ENCODE measurements at regions not wholly inside any gene's neighbourhood (a gene's known extent, or its start where the extent isn't known, plus 50 kb on each side); places are given as distances from the start of the nearest gene placed in this dataset.

DNA sequence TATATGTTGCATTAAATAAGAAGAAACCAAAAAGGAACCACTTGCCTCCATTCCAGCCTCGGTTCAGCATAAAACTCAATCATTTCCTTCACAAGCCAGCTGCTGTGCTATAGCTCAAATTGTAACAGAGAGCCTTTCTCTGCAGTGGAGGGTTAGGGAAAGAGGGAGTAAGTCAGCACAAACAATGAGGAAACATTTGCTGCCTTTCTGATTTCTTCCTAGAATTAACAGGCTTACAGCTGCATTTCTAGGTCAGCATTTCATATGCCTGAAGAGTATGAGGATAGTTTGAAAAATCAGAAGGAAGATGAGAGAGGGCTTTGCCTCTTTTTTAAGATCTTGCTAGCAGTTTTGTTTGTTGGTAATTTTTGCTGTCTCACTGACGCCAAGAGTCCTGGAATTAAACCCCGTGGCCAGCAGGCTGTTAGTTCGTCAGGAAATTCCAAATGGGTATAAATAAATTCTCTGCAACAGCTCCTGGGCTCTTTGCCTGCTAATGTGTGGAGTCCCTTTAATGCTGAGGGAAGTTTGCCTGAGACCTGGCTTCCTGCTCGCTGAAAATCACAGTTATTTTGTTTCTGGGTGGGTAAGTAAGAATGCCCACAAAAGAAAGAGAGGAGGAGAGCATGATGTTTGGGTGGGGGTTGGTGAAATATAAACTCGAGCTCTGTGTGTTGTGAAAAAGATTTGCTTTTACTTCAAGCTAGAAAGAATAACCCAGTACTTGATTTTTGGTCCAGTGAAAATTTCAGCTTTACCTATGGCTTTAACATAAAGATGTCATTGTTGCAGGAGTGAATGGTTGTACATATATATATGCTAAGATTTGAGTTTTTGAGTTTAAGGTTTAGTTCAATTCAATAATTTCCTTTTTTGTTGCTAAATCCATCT is 148.1 kb upstream of the DMRT1 start:
- no peak for DNase-seq (ENCODE audit: low spot score)

GRCh38 chr9:694092-694402 is 147.4 kb upstream of the DMRT1 start:
- DNase-seq (ENCODE audit: low spot score), result no peak

GRCh38 chr9:694403-695154 is 146.9 kb upstream of the DMRT1 start:
- peak; percentile 31 for DNase-seq (ENCODE audit: low spot score)

DNA sequence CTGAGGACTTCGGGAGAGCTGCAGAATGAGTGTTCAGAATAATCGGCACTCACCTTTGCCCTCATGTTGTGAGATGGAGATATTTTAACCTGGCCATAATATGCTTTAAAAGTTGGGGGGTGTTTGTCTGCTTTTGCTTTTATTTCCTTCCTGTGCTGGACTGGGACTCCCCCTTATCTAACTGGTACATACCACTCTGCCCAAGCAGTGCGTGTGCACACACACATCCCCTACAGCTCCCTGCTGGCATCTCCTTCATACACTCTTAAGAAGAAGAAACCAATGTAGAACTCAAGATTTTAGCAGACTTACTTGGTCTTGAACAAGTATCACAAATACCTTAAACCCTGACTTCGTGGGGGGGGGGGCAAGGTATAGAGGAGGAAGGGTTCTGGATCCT is 146.2 kb upstream of the DMRT1 start:
- DNase-seq (ENCODE audit: low spot score), result no peak

DNA sequence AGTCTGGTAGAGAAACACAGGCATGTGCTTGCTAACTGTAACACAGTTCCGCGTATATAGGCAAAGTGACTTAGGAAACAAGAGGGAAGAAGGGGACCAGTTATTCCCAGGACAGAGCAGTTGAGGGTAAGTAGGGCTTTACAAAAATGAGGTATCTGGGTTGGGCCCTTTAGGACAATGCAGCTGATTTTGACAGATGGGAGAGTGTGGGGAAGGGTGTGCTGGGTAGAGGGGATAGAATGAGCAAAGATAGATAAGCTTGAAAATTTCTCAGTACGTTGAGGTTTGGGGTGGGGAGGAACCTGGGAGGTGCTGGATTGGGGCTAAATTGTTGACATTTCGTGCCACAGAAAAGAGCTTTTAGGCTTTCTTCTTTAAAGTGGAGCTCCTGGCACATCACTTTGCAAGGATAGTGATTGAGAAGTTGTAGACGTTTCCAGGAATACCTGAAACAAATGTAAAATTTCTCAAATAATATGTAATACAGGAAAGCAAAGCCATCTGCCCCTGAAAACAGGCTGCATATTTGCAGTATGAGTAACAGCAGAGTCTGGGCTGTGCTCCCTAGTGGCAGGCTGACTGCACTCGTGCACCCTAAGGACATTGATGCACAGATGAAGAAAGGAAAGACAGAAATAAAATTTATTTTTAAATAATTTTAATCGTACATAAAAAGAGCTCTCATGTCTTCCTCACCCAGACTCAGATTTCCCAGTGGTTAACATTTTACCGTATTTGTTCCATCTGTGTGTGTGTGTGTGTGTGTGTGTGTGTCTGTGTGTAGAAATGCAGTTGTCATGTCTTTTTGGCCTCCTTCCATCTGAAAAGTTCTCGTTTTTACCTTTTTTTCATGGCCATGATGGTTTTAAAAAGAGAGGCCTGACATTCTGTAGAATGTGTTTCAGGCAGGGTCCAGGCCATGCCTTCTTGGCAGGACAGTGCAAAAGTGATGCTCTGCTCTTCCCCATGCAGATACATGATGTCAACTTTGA is 144.9 kb upstream of the DMRT1 start:
- peak; percentile 45 for DNase-seq (ENCODE audit: low spot score)

DNA sequence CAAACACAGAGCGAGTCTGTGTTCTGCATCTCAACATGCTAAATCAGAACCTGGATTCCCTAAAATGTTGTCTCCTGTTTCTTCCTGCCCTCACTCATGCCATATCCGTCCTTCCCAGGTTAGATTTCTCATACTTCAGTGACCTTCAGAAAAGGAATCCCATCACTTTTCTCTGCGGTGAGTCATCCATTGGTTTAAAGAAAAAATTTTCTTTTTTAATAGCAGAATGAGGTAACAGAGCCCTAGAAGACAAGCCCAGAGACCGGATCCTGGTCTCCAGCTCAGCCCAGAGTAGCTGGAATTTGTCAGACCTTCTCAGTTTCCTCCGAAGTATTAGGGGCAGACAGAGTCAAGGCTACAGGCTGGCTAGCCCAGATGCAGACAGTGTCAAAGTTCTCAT is 143.2 kb upstream of the DMRT1 start:
- DNase-seq (ENCODE audit: low spot score), result no peak

- DNase-seq (ENCODE audit: low spot score), result no peak
Observed at GRCh38 chr9:698954-699353, 142.5 kb upstream of the DMRT1 start.

DNA sequence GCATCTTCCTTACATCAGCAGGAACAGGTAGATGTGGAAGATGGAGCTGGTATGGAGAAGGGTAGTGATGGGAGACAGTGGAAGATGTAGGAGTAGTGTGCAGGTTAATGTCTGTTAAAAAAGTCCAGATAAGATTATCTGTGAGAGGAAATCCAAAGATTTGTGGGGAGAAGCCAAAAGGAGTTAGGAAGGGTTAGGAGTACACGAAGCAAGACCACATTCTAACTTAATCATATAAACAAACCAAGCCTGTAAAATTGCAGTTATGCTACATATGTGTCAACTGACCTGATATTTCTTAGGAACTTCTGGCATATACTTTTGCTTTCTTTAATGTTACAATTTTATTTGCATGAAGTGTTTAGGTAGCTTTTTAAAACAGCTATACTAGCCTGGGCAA is 142.1 kb upstream of the DMRT1 start:
- no peak for DNase-seq (ENCODE audit: low spot score)

GRCh38 chr9:700365-701282 is 140.9 kb upstream of the DMRT1 start:
- no peak for DNase-seq (ENCODE audit: low spot score)

- no peak for DNase-seq (ENCODE audit: low spot score)
Observed at GRCh38 chr9:703392-703791, 138.1 kb upstream of the DMRT1 start.

DNA sequence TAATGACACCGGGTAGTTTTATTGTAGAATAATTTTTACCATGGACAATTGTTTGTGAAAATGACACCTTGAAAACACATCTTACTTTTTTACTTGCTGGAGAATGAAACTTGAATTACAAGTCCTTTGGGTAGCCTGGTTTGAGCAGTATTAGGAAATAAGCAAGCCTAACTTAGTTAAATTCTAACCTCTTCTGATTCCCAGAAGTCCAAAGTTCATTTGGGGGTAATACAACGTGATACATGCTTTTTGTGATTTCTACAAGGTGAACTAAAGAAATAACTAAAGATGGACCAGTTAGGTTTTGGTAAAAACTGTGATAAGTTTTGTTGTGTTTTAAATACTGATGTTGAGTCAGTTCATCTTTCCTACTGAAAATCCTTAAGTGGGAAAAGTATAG is 135.4 kb upstream of the DMRT1 start:
- no peak for DNase-seq (ENCODE audit: low spot score)

- DNase-seq (ENCODE audit: low spot score), result no peak
Observed at GRCh38 chr9:706606-707459, 134.7 kb upstream of the DMRT1 start.

DNA sequence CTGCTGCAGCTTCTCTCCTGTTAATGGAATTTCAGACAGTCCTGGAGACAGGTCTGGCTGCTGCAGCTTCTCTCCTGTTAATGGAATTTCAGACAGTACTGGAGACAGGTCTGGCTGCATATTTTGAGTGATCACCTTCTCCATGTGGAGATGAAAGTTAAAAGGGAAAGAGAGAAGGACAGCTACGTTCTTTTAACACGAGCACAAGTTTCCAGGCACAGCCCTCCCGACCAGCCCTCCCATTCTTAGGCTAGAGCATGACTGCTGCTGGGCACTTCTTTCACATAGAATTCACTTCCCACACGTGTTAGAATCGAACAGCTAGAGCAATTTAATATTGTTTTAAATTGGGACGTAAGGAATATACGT is 133.3 kb upstream of the DMRT1 start:
- no peak for DNase-seq (ENCODE audit: low spot score)

DNA sequence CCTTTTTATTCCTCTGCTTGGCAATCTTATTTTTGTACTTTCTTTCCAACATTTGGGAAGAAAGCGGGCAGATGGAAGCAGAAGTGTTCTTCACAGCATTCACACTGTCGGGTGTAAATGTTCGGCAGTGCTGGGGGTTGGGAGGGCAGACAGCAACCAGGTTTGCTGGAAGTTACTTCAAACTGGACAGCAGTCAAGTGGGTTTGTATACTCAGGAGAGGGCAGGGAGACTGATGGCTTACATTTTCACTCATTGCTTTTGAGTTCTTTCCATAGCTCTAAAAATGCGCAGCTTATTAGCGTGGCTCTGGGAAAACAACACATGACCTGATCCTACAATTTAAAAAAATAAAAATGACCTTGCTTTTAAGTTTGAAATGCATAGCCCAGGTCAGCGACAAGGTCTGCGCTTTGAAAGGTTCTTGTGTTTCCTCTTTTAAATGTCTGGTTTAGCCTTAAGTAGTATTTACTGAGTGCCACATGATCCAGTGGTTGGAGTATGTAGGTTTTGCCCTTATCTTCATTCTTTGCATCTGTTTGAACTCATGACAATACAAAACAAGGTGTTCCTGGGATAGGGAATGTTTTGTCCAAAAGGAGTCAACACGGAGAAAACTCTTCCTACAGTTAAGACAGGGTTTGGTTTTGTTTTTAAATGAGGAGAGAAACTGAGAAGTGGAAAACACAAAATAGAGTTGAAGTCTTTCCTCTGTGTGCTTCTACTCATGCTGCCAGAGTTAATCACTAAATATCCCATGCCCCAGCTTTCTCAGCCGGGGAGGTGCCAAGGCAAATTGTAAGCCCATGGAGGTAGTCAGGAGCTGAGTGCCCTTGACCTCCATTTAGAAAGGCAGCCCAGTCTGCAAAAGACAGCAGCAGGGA is 132.7 kb upstream of the DMRT1 start:
- no peak for DNase-seq (ENCODE audit: low spot score)

DNA sequence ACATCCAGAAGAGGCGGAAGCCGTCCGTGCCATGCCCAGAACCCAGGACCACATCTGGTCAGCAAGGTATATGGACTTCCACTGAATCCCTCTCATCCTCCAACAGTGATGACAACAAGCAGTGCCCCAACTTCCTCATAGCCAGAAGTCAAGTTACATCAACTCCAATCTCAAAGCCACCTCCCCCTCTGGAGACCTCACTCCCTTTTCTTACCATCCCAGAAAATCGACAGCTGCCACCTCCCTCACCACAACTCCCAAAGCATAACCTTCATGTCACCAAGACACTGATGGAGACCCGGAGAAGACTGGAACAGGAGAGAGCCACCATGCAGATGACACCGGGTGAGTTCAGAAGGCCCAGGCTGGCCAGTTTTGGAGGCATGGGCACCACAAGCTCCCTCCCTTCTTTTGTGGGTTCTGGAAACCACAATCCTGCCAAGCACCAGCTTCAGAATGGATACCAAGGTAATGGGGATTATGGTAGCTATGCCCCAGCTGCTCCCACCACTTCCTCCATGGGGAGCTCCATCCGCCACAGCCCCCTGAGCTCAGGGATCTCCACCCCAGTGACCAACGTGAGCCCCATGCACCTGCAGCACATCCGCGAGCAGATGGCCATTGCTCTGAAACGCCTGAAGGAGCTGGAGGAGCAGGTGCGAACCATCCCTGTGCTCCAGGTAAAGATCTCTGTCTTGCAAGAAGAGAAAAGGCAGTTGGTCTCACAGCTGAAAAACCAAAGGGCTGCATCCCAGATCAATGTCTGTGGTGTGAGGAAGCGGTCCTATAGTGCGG is 130.3 kb upstream of the DMRT1 start:
- no peak for DNase-seq (ENCODE audit: low spot score)

DNA sequence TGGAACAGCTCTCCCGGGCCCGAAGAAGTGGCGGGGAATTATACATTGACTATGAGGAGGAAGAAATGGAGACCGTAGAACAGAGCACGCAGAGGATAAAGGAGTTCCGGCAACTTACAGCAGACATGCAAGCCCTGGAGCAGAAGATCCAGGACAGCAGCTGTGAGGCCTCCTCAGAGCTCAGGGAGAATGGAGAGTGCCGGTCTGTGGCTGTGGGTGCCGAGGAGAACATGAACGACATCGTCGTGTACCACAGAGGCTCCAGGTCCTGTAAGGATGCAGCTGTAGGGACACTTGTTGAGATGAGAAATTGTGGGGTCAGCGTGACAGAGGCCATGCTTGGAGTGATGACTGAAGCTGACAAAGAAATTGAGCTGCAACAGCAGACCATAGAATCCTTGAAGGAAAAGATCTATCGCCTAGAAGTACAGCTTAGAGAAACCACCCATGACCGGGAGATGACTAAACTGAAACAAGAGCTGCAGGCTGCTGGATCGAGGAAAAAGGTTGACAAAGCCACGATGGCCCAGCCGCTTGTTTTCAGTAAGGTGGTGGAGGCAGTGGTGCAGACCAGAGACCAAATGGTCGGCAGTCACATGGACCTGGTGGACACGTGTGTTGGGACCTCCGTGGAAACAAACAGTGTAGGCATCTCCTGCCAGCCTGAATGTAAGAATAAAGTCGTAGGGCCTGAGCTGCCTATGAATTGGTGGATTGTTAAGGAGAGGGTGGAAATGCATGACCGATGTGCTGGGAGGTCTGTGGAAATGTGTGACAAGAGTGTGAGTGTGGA is 129.5 kb upstream of the DMRT1 start:
- DNase-seq (ENCODE audit: low spot score), result no peak

GRCh38 chr9:712643-713042 is 128.9 kb upstream of the DMRT1 start:
- no peak for DNase-seq (ENCODE audit: low spot score)

GRCh38 chr9:713091-713490 is 128.4 kb upstream of the DMRT1 start:
- no peak for DNase-seq (ENCODE audit: low spot score)

All from RKO (cell line).